Ascending aorta (tissue), 2 donors: ENCODE measurements at regions not wholly inside any gene's neighbourhood (a gene's known extent, or its start where the extent isn't known, plus 50 kb on each side); places are given as distances from the start of the nearest gene placed in this dataset.

Experiments
- DNase-seq, 2 donors: peaks; one replicate each; pipeline ENCODE4 v3.0.0-alpha.2; 2019; ENCODE audit warnings: low spot score in 2 of 2
- H3K27ac ChIP-seq, 2 donors: fragments of 200-600 bp; sonication (generic); one replicate each; pipeline ENCODE4 v1.5.1; 2016 to 2017; ENCODE audit warnings: mild to moderate bottlenecking in 1 of 2
- H3K27me3 ChIP-seq: fragments of 200-600 bp; sonication (generic); one replicate; pipeline ENCODE4 v1.5.1; 2017
- H3K36me3 ChIP-seq, 2 donors: fragments of 200-600 bp; sonication (generic); one replicate each; pipeline ENCODE4 v1.5.1; 2016
- H3K4me1 ChIP-seq, 2 donors: fragments of 200-600 bp; sonication (generic); one replicate each; pipeline ENCODE4 v1.5.1; 2016 to 2017; ENCODE audit warnings: mild to moderate bottlenecking in 1 of 2
- H3K4me3 ChIP-seq, 2 donors: fragments of 200-600 bp; sonication (generic); one replicate each; pipeline ENCODE4 v1.5.1; 2016 to 2017; ENCODE audit warnings: mild to moderate bottlenecking in 1 of 2
- H3K9me3 ChIP-seq, 2 donors: fragments of 200-600 bp; sonication (generic); one replicate each; pipeline ENCODE4 v1.5.1; 2016
- CTCF ChIP-seq, 3 experiments: fragments of 200-600 bp in 2 of 3; fragments of 450-650 bp in 1 of 3; sonication (generic) in 2 of 3; IDR thresholded peaks; one replicate each; pipeline ENCODE4 v1.5.1; 2016 to 2019; ENCODE audit warnings: antibody characterized with exemption in 3 of 3, mild to moderate bottlenecking in 1 of 3, moderate library complexity in 1 of 3
- intact Hi-C: fragments of 100-400 bp; cut with DNase I; formaldehyde crosslinking; loops from one replicate; pipeline ENCODE4 v1.15.1; 2023

DNA sequence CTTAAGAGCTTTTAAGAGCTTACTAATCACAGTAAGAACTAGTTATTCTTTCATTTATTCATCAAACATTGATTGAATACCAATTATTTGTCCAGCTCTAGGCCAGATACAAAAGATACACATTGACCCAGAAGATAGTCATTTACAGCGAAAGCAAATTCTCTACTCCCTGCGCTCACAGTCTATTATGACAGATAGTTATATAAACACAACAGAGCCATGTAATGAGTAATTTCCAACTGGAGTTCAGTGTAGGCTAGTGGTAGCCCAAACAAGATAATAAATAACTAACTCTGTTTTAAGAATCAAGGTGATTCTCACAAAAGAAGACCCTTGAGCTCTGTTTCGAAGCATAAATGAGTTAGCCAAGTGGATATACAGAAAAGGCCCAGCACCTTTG is 397.8 kb upstream of the TLE4 start:
- Histone ChIP-seq H3K4me3 (no peak overlapping the region), H3K36me3 (no peaks in the 10 kb centered on the region), H3K27me3 (no peaks in the 10 kb centered on the region), H3K9me3 (no peaks in the 10 kb centered on the region), H3K4me1 (no peaks in the 10 kb centered on the region), H3K27ac (no peak overlapping the region)
- intact Hi-C loops = no loop called here
- DNase-seq = no peak
- TF ChIP-seq CTCF (IDR thresholded peaks at IDR 0.05) = no peak

DNA sequence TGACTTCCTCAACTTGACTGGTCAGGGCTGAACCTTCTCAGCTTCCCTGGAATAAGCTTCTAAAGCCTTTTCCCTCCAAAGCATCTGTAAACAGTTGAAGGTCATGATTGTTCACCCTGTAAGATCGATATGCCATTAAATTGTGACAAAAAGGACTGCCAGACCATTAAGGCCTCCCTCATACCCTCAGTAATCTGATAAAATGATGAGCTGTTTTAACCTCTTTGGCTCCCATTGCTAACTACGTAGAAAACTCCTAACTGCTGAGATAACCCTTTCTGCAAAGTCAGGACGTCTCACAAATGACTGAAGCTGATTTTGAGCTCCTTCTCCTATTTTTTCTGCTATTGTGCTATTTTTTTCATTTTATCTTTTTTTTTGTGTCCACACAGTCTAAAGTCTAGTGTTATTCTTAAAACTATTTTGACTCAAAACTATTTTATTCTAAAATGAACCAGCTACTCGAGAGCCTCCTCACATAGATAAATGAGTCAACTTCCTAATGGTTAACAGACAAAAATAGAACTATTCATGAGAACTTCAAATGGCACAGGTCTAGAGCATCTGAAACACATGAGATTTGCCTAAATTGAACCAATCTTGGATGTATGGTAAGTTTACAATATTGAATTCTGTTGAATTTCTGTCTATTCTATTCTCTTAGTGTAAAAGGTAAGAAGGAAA is 395.6 kb upstream of the TLE4 start:
- no peak for TF ChIP-seq CTCF (IDR thresholded peaks at IDR 0.05)
- Histone ChIP-seq H3K4me3 (no peak overlapping the region), H3K36me3 (no peaks in the 10 kb centered on the region), H3K9me3 (no peaks in the 10 kb centered on the region), H3K4me1 (no peaks in the 10 kb centered on the region), H3K27ac (no peak overlapping the region), H3K27me3 (no peaks in the 10 kb centered on the region)
- no peak for DNase-seq
- intact Hi-C loops = no loop called here

DNA sequence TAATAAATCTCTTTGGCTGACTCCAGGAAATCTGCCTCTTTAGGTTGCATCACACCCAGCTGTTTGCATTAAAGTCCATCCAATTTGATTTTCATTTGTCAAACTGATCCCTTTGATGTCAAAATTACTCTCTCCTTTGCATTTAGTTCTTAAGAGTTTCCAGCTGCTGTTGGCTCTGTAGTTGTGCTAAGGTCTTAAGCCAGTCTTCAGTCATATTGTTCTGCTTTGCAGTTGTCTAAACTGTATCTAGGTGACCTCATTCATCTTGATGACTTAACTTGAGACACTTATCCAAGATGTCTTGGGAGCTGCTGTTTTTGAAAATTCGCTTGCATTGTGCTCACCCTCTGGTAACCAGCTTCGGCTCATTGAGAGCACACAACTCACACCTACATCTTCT is 386.9 kb upstream of the TLE4 start:
- Histone ChIP-seq H3K4me1 (no peaks in the 10 kb centered on the region), H3K36me3 (no peaks in the 10 kb centered on the region), H3K27ac (no peak overlapping the region), H3K9me3 (no peaks in the 10 kb centered on the region), H3K27me3 (no peaks in the 10 kb centered on the region), H3K4me3 (no peak overlapping the region)
- intact Hi-C loops = no loop called here
- TF ChIP-seq CTCF (IDR thresholded peaks at IDR 0.05) = no peak
- no peak for DNase-seq

GRCh38 chr9:79185866-79186265 is 385.9 kb upstream of the TLE4 start:
- Histone ChIP-seq H3K36me3 (no peaks in the 10 kb centered on the region), H3K4me3 (no peak overlapping the region), H3K27ac (no peak overlapping the region), H3K9me3 (no peaks in the 10 kb centered on the region), H3K4me1 (no peaks in the 10 kb centered on the region), H3K27me3 (no peaks in the 10 kb centered on the region)
- TF ChIP-seq CTCF (IDR thresholded peaks at IDR 0.05) = no peak
- no peak for DNase-seq
- intact Hi-C loops = no loop called here

- intact Hi-C loops = no loop called here
Measured at GRCh38 chr9:79189511-79189924, 382.2 kb upstream of the TLE4 start.

More at GRCh38 chr9:79189511-79189924, 382.2 kb upstream of the TLE4 start:
- H3K4me3 ChIP-seq = no peak overlapping the region
- TF ChIP-seq CTCF (IDR thresholded peaks at IDR 0.05) = no peak
- no peaks in the 10 kb centered on the region for H3K27me3 ChIP-seq
- no peaks in the 10 kb centered on the region for H3K9me3 ChIP-seq
- DNase-seq = no peak
- H3K4me1 ChIP-seq = no peaks in the 10 kb centered on the region
- no peak overlapping the region for H3K27ac ChIP-seq
- no peaks in the 10 kb centered on the region for H3K36me3 ChIP-seq
